ENCODE measurements at regions not wholly inside any gene's neighbourhood (a gene's known extent, or its start where the extent isn't known, plus 50 kb on each side); places are given as distances from the start of the nearest gene placed in this dataset.

DNA sequence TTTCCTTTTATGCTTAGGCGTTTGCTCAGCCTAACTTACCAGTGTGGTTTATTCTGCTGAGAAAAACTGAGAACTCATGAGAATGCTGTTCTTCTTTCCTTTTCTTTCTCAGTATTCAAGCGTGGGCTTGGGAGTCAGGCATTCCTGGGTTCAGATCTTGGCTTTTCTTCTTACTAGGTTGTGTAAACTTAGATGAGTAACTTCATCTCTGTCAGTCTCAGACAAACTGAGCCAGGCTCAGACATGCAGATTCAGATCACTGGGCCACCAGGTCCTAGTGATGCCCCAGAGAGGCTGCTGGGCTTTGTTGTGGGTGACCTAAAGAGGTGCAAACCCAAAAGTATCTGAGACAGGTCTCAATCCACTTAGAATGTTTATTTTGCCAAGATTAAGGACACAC, 95.8 kb upstream of the MPHOSPH6 start:
- BruUV-seq (replicated peaks): no TSS peak
- TF ChIP-seq, protein P1, sequence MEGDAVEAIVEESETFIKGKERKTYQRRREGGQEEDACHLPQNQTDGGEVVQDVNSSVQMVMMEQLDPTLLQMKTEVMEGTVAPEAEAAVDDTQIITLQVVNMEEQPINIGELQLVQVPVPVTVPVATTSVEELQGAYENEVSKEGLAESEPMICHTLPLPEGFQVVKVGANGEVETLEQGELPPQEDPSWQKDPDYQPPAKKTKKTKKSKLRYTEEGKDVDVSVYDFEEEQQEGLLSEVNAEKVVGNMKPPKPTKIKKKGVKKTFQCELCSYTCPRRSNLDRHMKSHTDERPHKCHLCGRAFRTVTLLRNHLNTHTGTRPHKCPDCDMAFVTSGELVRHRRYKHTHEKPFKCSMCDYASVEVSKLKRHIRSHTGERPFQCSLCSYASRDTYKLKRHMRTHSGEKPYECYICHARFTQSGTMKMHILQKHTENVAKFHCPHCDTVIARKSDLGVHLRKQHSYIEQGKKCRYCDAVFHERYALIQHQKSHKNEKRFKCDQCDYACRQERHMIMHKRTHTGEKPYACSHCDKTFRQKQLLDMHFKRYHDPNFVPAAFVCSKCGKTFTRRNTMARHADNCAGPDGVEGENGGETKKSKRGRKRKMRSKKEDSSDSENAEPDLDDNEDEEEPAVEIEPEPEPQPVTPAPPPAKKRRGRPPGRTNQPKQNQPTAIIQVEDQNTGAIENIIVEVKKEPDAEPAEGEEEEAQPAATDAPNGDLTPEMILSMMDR (IDR thresholded peaks at IDR 0.05): no peak
- TF ChIP-seq, protein P2, sequence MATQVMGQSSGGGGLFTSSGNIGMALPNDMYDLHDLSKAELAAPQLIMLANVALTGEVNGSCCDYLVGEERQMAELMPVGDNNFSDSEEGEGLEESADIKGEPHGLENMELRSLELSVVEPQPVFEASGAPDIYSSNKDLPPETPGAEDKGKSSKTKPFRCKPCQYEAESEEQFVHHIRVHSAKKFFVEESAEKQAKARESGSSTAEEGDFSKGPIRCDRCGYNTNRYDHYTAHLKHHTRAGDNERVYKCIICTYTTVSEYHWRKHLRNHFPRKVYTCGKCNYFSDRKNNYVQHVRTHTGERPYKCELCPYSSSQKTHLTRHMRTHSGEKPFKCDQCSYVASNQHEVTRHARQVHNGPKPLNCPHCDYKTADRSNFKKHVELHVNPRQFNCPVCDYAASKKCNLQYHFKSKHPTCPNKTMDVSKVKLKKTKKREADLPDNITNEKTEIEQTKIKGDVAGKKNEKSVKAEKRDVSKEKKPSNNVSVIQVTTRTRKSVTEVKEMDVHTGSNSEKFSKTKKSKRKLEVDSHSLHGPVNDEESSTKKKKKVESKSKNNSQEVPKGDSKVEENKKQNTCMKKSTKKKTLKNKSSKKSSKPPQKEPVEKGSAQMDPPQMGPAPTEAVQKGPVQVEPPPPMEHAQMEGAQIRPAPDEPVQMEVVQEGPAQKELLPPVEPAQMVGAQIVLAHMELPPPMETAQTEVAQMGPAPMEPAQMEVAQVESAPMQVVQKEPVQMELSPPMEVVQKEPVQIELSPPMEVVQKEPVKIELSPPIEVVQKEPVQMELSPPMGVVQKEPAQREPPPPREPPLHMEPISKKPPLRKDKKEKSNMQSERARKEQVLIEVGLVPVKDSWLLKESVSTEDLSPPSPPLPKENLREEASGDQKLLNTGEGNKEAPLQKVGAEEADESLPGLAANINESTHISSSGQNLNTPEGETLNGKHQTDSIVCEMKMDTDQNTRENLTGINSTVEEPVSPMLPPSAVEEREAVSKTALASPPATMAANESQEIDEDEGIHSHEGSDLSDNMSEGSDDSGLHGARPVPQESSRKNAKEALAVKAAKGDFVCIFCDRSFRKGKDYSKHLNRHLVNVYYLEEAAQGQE (IDR thresholded peaks at IDR 0.05; ENCODE audit: insufficient read depth in 1 of 2, low read depth in 2 of 2, low read length in 1 of 2): no peak
- ATAC-seq: no peak
- in situ Hi-C loops (cut with HindIII; ENCODE audit: low pct_unique_long_range_greater_than_20kb, low sequenced_read_pairs): no loop called here
- intact Hi-C loops (cut with micrococcal nuclease; ENCODE audit: unreplicated experiment): loop anchor here (10.0 kb wide), 3 partner anchors 319 to 469 kb away; no protein-coding TSS in a partner anchor
- no peaks in the 10 kb centered on the region for H3K4me1 ChIP-seq (ENCODE audit: control insufficient read depth, insufficient read depth, low read length)
- no peaks in the 10 kb centered on the region for H3K9me3 ChIP-seq (ENCODE audit: control insufficient read depth, insufficient read depth, low read depth, low read length)
- no peak overlapping the region for H3K27ac ChIP-seq (ENCODE audit: low read length)
- no peak for DNase-seq (ENCODE audit: low read depth, low spot score)
- ChIA-PET POLR2A (no interaction called here), CTCF (no interaction called here)
- peaks cover 4% of the 10 kb centered on the region; the same call in 1 of the 2 replicates for H3K27me3 ChIP-seq (ENCODE audit: control insufficient read depth, insufficient read depth, low read length)
- H3K4me3 ChIP-seq (ENCODE audit: low read depth in 2 of 2, low read length in 2 of 2): no peak overlapping the region
- no peaks in the 10 kb centered on the region for H3K36me3 ChIP-seq (ENCODE audit: control insufficient read depth, insufficient read depth, low read length)

DNA sequence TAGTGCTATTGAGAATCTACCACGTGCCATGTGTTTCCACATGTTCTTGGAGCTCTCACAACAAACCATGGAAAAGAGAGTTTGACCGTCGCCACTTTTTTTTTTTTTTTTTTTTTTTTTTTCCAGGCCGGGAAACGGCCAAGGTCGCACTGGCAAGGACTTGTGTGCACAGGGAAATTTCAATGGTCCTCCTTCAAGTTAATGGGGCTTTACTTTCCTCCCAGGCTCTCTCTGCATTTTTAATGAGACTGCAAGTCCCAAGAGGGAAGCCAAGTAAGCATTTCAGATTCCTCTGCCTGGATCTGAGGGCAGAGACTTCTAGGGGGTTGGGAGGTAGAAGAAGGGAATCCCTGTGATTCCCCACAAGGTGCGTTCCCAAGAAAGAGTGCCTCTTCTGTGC, 94.7 kb upstream of the MPHOSPH6 start:
- H3K9me3 ChIP-seq (ENCODE audit: control insufficient read depth, insufficient read depth, low read depth, low read length): no peaks in the 10 kb centered on the region
- intact Hi-C loops (cut with micrococcal nuclease; ENCODE audit: unreplicated experiment): loop anchor here (5.0 to 10.0 kb wide), 4 partner anchors 193 to 470 kb away; no protein-coding TSS in a partner anchor
- in situ Hi-C loops (cut with HindIII; ENCODE audit: low pct_unique_long_range_greater_than_20kb, low sequenced_read_pairs): no loop called here
- H3K4me3 ChIP-seq (ENCODE audit: low read depth in 2 of 2, low read length in 2 of 2): no peak overlapping the region
- H3K27me3 ChIP-seq (ENCODE audit: control insufficient read depth, insufficient read depth, low read length): peaks cover 4% of the 10 kb centered on the region; the same call in 1 of the 2 replicates
- DNase-seq (ENCODE audit: low read depth, low spot score) (no peak), ATAC-seq (no peak)
- TF ChIP-seq, protein P2 (IDR thresholded peaks at IDR 0.05; ENCODE audit: insufficient read depth in 1 of 2, low read depth in 2 of 2, low read length in 1 of 2): no peak
- no peak for TF ChIP-seq POLR2AphosphoS5 (IDR thresholded peaks at IDR 0.05; ENCODE audit: low read depth, low read length)
- no peak for TF ChIP-seq TCF7L2 (IDR thresholded peaks at IDR 0.05; ENCODE audit: low read depth, low read length)
- no peak for TF ChIP-seq SIN3A (IDR thresholded peaks at IDR 0.05; ENCODE audit: borderline replicate concordance, insufficient read depth, low read depth, low read length)
- TF ChIP-seq, protein P1 (IDR thresholded peaks at IDR 0.05): no peak
- no peaks in the 10 kb centered on the region for H3K4me1 ChIP-seq (ENCODE audit: control insufficient read depth, insufficient read depth, low read length)
- H3K36me3 ChIP-seq (ENCODE audit: control insufficient read depth, insufficient read depth, low read length): no peaks in the 10 kb centered on the region
- CTCF ChIA-PET: interaction anchor here (1.2 kb wide), 1 partner anchor 191 kb away, joined by 3 read pairs; no protein-coding TSS in a partner anchor
- POLR2A ChIA-PET: no interaction called here
- H3K27ac ChIP-seq (ENCODE audit: low read length): no peak overlapping the region
- no TSS peak for BruUV-seq (replicated peaks)
